ENCODE measurements at regions not wholly inside any gene's neighbourhood (a gene's known extent, or its start where the extent isn't known, plus 50 kb on each side); places are given as distances from the start of the nearest gene placed in this dataset.
"Not testable (repeated sequence)": the region's sequence is repeated elsewhere in the genome, so short reads cannot be mapped to it uniquely, and the experiment has no call there.

GRCh38 chr2:215535741-215536140 is 99.9 kb upstream of the FN1 start:
- DNase-seq (ENCODE audit: low read depth): no peak

GRCh38 chr2:215535125-215535668 is 99.3 kb upstream of the FN1 start:
- no peak for TF ChIP-seq CTCF (IDR thresholded peaks at IDR 0.05; ENCODE audit: control insufficient read depth, insufficient read depth, low read depth, low read length, missing control alignments)
- H3K4me3 ChIP-seq (ENCODE audit: control insufficient read depth, low read depth, low read length): no peak overlapping the region
- no peak for DNase-seq (ENCODE audit: low read depth)

More at GRCh38 chr2:215535741-215536140, 99.9 kb upstream of the FN1 start:
- no peak overlapping the region for H3K4me3 ChIP-seq (ENCODE audit: control insufficient read depth, low read depth, low read length)
- TF ChIP-seq CTCF (IDR thresholded peaks at IDR 0.05; ENCODE audit: control insufficient read depth, insufficient read depth, low read depth, low read length, missing control alignments): no peak

GRCh38 chr2:215533716-215534115 is 97.8 kb upstream of the FN1 start:
- H3K4me3 ChIP-seq (ENCODE audit: control insufficient read depth, low read depth, low read length); DNase-seq (ENCODE audit: low read depth): not testable (repeated sequence)

- H3K4me3 ChIP-seq (ENCODE audit: control insufficient read depth, low read depth, low read length): no peak overlapping the region
- no peak for DNase-seq (ENCODE audit: low read depth)
- TF ChIP-seq CTCF (IDR thresholded peaks at IDR 0.05; ENCODE audit: control insufficient read depth, insufficient read depth, low read depth, low read length, missing control alignments): no peak
Observed at GRCh38 chr2:215532844-215533243, 97.0 kb upstream of the FN1 start.

GRCh38 chr2:215531284-215531683 is 95.4 kb upstream of the FN1 start:
- TF ChIP-seq CTCF (IDR thresholded peaks at IDR 0.05; ENCODE audit: control insufficient read depth, insufficient read depth, low read depth, low read length, missing control alignments): no peak
- no peak for DNase-seq (ENCODE audit: low read depth)
- no peak overlapping the region for H3K4me3 ChIP-seq (ENCODE audit: control insufficient read depth, low read depth, low read length)

GRCh38 chr2:215530191-215530968 is 94.5 kb upstream of the FN1 start:
- no peak overlapping the region for H3K4me3 ChIP-seq (ENCODE audit: control insufficient read depth, low read depth, low read length)
- no peak for TF ChIP-seq CTCF (IDR thresholded peaks at IDR 0.05; ENCODE audit: control insufficient read depth, insufficient read depth, low read depth, low read length, missing control alignments)

GRCh38 chr2:215529271-215529670 is 93.4 kb upstream of the FN1 start:
- H3K4me3 ChIP-seq (ENCODE audit: control insufficient read depth, low read depth, low read length): no peak overlapping the region
- no peak for DNase-seq (ENCODE audit: low read depth)
- no peak for TF ChIP-seq CTCF (IDR thresholded peaks at IDR 0.05; ENCODE audit: control insufficient read depth, insufficient read depth, low read depth, low read length, missing control alignments)

More at GRCh38 chr2:215530191-215530968, 94.5 kb upstream of the FN1 start:
- no peak for DNase-seq (ENCODE audit: low read depth)
